GM21360 (cell line): ENCODE measurements at regions not wholly inside any gene's neighbourhood (a gene's known extent, or its start where the extent isn't known, plus 50 kb on each side); places are given as distances from the start of the nearest gene placed in this dataset.
"Not testable (repeated sequence)": the region's sequence is repeated elsewhere in the genome, so short reads cannot be mapped to it uniquely, and the experiment has no call there.

Experiments used
- ATAC-seq: cut with Tn5 transposase; IDR thresholded peaks from one replicate; pipeline ENCODE4 v1.9.1; 2021; ENCODE audit warnings: mild to moderate bottlenecking, moderate library complexity; ENCODE audit not compliant: unreplicated experiment

DNA sequence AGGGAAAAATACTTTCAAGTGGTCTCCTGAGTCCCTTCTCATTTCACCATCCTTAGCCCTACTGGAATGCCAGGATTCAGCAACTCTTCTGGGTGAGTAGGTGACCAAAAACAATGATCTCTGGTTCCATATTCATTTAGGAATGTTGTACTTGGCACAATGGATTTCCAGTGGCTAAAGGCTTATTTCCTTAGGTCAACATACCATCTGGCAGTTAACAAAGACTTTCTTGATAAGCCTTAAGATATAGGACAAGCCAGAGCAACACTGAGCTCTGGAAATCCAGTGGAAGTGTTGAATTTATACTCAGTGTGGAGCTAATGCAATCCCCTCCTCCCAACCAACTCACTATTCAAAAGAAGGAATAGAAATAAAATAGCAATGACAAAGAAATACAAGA is 139.4 kb upstream of the EMCN start:
- ATAC-seq, result no peak

DNA sequence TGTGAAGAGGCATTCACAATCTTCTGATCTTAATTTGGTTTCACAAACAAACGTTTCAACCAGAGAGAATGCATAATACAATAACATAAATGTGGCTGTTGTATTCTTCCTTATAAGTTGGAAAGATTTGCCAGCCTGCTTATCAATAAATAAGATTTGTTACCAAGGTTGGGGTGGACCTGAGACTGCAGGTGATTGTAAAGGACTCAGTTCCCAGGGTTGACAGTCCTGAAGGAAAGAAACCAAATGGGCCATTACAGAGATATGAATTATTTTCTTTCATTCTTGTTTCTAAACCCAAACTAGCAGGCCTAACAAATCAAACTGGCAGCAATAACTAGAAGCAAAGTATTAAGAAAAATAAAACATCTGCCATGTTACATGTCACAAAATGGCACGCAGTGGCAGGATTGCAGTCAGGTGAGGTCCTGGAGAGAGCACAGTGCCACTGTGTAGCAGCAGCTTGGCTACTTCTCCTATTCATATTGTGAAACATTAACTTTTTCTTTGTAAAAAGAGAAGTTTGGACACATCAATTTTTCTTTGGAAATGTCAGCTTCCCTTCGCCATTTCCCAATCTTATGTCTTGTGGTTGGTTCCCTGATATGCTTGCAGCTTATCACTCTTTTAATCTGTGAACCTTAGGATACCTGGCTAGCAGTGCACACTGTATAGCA is 133.8 kb upstream of the EMCN start:
- no peak for ATAC-seq

DNA sequence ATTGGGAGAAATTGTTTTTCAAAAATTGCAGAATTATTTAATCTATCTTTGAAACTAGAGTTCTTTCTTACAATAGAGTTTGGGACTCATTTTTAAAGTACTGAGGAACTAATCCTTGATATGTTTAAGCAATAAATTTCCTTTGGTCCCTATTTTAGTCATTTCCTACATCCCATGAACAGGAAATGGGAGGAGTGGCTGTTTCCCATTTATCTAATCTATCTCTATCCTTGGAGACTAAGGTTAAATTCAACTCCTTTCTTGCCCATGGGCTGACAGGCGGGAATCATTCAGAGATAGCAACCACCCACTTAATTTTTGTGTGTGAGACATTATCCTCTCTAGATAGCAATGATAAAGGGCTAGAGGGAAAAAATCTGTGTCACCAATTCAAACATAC is 131.6 kb upstream of the EMCN start:
- ATAC-seq, result no peak

DNA sequence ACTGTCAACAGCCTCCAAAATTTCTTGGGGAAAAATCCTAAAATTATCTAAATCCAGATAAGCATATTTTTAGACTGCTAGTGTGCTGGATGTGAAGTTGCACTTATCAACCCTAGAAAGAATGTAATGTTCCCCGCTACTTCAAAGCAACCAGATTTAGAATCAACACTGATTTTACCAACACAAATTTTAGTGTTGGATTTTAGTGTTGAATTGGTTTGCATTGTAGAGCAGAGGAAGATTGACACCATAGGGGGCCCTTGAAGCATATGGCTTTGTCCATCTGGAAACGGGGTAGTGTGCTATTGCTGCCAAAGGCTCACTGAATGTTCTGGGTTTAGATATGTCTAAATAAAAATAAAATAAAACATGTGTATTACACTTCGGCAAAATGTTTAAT is 126.3 kb upstream of the EMCN start:
- no peak for ATAC-seq

DNA sequence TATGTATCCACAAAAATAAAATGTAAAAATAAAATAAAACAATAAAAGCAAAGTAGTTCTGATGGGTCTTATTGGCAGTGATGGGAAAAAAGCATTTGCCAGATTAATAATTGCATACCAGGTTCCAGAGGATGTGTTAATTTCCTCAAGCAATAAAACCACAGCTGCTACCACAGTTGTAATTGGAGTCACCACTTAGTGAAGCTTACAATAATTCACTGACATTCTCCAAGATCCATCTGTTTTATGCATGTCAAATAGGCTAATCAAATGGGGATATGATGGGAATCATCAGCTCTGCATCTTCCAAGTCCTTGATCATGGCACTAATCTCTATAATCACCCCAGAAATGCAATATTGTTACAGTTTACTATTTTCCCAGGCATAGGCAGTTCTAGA is 123.5 kb upstream of the EMCN start:
- ATAC-seq, result no peak

DNA sequence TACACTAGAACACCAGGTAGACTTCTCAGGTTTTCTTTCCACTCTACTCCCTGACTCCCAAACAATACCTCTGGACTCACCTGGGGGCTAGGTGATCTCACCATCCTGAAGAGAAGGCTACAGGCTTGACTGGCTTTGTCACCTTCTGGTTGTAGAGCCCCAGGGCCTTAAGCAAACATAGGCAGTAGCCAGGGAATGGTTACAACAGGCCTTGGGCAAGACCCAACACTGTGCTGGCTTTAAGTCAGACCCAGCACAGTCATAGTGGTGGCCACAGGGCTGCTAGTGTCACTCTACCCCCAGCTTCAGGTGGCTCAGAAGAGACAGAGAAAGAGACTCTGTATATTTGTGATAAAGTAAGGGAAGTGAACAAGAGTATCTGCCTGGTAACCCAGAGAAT is 118.1 kb upstream of the EMCN start:
- no peak for ATAC-seq

DNA sequence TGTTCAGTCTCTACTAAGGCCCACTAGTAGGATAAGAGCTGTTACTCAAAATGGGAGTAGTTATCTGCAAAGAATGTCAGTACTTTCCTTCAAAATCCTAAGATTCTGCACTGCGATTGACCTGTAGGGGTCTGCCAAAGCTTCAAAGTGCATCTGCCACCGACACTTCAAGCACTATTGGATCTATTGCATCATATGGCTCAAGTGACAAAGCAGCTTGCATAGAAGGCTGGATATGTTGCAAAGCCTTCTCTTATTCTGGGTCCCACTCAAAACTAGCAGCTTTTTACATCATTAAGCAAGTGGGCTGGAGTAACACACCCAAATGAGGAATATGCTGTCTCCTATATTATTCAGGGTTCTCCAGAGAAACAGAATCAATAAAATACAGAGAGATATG is 115.4 kb upstream of the EMCN start:
- no peak for ATAC-seq

DNA sequence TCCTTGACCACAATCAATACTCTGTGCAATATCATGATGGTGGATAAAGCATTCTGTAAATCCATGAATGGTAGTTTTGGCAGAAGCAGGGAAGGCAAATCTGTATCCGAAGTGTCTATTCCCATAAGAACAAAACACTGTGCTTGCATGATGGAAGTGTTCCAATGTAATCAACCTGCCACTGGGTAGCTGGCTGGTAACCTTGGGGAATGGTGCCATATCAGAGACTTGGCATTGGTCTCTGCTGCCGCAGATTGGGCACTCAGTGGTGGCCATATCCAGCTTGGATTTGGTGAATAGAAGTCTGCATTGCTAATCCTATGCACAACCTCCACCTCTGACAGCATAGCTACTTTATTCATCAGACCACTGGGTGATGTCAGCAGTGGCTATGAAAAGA is 114.3 kb upstream of the EMCN start:
- no peak for ATAC-seq

DNA sequence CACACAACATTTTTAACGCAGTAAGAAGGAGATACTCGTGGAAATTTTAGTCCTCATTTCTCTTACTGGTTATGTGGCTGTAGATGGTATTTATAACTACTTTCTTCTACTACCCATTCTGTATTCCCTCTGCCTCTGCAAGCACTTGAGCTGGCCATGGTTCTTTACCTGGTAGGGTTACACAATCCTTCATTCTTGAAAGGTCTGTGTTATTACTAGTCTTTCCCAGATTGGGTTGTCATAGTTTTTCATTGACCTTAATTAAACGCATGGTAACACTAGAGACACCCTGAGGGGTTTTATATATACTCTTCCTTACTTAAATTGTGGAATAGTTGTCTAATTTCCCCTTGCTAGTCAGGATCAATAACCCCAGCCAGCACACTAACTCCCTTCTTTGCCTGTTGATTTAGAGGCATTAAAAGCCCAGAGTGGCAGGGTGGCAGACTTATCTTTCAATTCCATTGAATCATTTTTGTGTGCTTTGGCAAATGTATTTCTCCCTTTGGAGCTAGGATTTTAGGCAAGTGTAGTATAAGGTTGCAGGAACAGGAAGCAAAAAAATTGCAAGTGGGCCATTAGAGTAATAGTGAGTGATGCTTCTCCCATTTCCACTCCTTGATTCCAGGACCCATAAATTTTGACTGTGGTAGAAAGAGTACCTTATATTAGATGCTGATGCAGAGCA is 113.6 kb upstream of the EMCN start:
- no peak for ATAC-seq

DNA sequence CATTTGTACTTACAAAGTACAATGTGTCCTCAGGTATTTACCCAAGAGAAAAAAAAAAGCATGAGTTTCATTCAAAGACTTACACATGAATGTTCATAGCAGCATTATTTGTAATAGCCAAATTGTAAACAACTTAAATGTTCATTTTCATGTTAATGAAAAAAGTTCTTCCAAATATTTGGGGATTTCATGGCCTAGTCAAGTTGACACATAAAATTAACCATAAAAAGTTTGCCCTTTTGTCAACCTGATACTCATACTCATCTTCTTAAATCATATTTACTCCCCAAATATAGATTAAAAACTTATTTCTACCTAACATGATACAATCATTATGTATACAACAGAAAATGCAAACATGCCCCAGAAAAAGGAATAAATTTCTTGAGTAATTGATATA is 112.5 kb upstream of the EMCN start:
- no peak for ATAC-seq

DNA sequence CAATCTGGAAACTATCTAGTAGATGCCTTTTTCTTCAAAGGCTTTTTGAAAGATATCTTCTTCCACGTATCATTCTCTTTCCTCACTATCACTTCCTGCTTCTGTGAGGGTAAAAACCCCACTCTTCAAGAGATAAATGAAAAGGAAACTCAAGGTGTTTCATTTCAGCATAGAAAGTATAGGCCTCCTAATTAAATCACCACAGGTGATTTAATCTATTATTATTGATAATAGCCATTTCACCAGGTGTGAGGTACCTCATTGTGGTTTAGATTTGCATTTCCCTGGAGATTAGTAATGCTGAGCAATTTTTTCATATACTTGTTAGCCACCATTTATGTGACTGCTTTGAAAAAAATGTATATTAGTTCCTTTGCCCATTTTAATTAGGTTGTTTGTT is 92.0 kb upstream of the EMCN start:
- ATAC-seq, result no peak

DNA sequence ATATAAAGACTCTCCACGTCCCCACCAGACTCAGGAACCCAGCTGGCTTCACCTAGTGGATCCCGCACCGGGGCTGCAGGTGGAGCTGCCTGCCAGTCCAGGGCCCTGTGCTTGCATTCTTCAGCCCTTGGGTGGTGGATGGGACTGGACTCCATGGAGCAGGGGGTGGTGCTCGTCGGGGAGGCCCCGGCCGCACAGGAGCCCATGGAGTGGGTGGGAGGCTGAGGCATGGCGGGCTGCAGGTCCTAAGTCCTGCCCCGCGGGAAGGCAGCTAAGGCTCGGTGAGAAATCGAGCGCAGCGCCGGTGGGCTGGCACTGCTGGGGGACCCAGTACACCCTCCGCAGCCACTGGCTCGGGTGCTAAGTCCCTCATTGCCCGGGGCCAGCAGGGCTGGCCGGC is 90.8 kb upstream of the EMCN start:
- ATAC-seq, result not testable (repeated sequence)

DNA sequence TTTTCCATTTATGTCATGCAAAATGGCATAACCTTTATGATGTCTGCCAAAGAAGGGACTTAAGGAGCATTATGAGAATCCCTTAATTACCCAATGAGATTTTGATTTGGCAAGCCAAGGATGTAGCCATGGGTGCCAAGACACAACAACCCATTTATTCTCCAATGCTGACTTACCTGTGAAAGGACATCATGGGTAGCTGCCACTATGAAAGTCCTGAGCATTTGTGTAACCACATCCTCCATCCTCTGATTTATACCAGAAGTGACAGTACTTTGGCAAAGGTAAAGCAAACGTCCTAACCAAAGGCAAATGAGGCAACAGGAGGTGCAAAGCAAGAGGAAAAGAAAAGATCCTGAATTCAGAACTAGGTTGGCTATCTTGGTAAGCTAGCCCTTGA is 87.3 kb upstream of the EMCN start:
- ATAC-seq, result no peak

DNA sequence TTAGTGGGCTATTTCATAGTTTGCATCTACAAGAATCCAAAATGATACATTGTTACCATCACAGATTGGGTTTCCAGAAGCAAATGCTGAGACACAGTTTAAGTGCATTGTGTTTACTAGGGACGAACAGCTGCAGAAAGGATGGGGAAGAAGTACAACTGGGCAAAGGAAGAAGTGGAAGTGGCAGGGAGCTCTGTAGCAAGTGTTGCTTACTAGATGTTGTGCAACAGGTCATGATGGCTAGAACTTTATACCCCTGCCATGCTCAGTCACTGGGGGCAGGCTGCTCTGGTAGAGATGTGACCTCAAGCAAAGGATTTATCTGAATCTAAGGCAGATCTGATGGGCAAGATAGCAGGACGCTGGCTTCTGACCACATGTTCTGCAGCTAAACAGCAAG is 76.1 kb upstream of the EMCN start:
- no peak for ATAC-seq

DNA sequence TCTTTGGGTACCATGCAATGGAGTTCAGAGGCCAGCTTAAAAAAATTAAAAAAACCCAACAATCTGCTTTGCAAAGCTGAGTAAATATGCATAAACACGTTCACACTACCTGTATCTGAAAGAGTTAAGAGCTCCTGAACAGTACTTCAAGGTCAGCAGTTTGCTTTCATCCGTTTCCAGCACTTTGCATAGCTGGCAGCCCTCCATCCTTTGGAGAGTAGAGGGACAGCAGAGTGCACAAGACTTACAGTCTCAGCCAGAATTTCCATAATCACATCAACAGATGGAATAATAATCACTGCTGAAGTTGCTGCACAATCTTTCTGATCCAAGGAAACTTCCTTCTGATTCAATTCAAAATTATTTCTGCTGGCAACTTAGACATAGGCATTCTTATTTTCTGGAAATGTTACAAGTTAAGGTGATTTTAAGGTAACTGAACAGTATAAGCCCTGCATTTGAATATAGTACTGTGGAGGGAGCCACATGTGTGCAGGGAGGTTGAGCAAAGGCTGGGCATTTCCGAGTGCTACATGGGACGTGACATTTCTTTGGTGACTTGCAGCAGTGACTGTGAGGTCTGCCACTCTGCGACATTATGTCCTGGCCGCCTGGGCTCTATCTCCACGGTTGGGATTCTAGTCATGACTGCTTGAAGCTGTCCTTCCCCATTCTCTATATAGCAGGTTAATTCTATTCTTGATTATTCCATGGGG is 73.5 kb upstream of the EMCN start:
- no peak for ATAC-seq

DNA sequence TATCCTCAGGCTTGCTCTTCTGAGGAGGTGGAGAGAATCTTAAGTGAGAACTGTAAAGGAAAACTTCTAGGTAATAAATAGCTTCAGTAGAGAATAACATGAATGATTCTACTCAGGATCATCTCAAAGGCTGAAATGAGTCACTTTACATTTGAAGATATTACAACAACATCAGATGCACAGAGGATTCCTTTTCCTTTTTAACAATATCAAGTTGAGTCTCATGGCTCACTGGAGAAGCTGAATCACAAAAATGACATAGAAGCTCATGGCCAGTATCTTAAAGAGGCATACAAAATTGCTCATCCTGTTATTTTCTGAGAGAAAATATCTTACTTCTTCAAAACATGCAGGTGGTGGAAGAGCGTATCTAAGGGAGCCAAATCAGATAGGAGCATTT is 72.5 kb upstream of the EMCN start:
- no peak for ATAC-seq

DNA sequence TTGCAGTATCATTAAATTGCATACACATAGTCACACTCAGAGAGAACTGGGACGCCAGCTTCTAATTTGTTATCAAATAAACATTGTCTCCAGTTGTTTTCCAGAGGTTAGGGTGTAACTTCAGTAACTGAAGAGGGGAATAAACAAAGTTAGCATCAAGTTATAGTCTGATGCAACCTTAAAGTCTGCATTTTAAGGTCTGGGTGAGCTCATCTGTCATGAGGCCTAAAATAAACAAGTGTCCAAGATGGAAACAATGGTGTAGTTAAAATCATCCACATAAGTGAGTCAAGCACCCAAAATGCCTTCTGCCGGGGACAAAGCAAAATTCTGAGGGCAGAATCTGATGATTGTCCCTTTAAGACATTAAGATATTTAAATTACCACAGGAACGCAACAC is 70.3 kb upstream of the EMCN start:
- no peak for ATAC-seq

DNA sequence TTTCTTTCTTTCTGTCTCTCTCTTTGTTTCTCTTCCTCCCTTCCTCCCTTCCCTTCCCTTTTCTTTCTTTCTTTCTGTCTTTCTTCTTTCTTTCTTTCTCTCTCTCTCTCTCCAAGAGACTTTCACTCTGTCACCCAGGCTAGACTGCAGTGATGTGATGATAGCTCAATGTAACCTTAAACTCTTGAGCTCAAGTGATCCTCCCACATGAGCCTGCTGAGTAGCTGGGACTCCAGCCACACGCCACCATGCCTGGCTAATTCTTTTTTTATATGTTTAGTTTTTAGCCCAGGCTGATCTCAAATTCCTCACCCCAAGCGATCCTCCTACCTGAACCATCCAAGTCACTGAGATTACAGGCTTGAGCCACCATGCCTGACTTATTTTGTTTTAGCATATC is 64.3 kb upstream of the EMCN start:
- ATAC-seq, result no peak

DNA sequence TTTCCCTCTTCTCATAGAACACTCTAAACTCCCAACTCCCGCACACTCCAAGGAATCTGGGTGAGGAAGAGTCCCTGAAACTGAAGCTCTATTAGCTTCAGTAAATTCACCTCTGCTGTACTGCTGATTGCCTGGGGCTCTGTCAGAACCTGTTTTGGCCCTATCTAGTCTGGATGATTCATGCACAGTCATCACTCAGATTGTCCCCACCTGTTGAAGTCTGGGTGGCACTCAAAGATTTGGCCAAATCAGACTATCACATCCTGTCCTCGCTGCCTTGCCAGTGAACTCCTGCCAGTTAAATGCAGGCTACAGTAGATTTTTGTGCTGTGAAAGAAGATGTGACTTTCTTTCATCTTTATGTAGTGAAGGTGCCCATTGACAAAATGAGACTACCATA is 63.5 kb upstream of the EMCN start:
- ATAC-seq, result no peak

DNA sequence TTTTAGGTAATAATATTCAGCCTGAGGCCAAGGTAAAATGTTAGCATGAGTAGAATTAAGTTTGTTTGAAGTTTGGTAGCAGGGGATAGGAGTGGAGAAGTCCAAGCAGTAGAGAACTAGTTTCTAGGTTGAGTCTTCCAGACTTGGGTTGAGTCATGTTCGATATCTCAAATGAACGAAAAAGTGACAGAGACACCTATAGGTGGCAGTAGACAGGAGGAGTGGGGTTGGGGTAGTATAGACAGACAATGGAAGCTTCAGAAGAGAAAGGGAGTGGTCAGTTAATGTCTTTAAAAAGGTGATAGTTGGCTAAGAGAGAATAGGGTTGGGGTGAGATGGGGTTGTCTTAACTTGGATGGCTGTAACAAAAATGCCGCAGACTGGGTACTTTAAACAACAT is 58.7 kb upstream of the EMCN start:
- ATAC-seq, result no peak

DNA sequence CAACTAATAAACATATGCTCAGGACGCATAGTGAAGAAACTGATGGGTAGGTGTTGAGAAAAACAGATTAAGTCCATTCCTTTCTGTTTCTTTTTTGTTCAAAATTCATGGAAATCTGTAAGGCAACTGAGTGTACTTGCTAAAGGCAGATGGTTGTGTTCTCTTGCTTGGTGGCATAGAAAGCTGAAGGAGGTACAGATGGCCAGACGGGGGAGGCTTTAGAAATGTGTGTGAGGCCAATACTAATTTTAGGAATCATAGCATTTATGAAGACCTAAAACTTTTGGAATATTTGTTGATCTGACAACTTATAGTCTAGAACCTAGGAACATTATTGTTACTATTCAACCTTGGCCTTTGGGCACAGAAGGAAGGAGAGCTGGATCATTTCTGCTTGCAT is 56.8 kb upstream of the EMCN start:
- no peak for ATAC-seq

DNA sequence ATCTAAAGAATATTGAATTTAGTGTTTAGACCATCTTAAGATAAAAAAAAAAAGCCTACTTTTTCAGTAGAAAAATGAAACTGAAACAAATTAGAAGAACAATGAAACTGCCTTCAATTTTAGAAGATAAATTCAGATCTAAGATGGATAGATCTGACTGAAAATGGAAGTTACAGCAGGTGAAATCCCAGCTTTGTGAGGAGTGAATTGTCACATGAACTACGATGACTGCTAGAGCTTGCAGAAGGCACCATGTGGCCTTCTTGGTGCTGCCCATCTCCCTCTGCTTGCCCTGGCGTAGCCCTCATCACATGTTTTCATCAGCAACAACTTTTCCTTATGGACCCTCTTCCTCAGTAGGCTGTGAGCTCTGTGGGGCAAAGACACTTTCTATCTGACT is 51.4 kb upstream of the EMCN start:
- no peak for ATAC-seq
